Endothelial cell of umbilical vein (primary cell): ENCODE measurements at regions not wholly inside any gene's neighbourhood (a gene's known extent, or its start where the extent isn't known, plus 50 kb on each side); places are given as distances from the start of the nearest gene placed in this dataset.

ENCODE experiments used
- BruUV-seq: library from RNA; stranded (reverse); fragments of 400-500 nt; replicated peaks from 2 replicates; lab custom pipeline; 2021; lab: Mats Ljungman, UMichigan
- CTCF ChIA-PET: fragments of 300-600, 350-600 bp; sonication (Branson Sonifier 250); formaldehyde crosslinking; loops from one replicate; lab custom pipeline; 2021; ENCODE audit warnings: antibody characterized with exemption, inconsistent platforms; lab: Charles Lee
- POLR2A ChIA-PET: fragments of 300-600, 350-600 bp; sonication (Branson Sonifier 250); formaldehyde crosslinking; loops from one replicate; lab custom pipeline; 2021; ENCODE audit warnings: antibody characterized with exemption, inconsistent platforms; lab: Charles Lee
- DNase-seq: peaks from one replicate; pipeline ENCODE4 v3.0.0-alpha.2; 2011; ENCODE audit warnings: low read depth, low spot score
- FAIRE-seq: peaks from 2 replicates; lab custom pipeline; 2011; peaks lifted over from hg19 to GRCh38; lab: Jason Lieb, UNC
- H2AFZ ChIP-seq: 2 replicates; pipeline ENCODE4 v1.6.0; 2012; ENCODE audit warnings: low read depth, low read length, control low read depth, inconsistent platforms
- H3K27ac ChIP-seq: 2 replicates; pipeline ENCODE4 v1.5.1; 2011; ENCODE audit warnings: low read depth, mild to moderate bottlenecking, control low read depth, low read length, moderate library complexity; ENCODE audit not compliant: insufficient read depth
- H3K27me3 ChIP-seq, 2 experiments: 2 replicates each; pipeline versions ENCODE4 v1.6.0 to v1.6.1; 2011; ENCODE audit warnings: low read length in 2 of 2, mixed read lengths in 1 of 2; ENCODE audit not compliant: control insufficient read depth in 2 of 2, insufficient read depth in 2 of 2
- H3K36me3 ChIP-seq, 2 experiments: 2 replicates in 1 of 2; 3 replicates in 1 of 2; pipeline ENCODE4 v1.5.1; 2011; ENCODE audit warnings: low read length in 2 of 2, mild to moderate bottlenecking in 1 of 2, moderate library complexity in 1 of 2; ENCODE audit not compliant: control insufficient read depth in 2 of 2, insufficient read depth in 2 of 2; ENCODE audit errors: extremely low read depth in 1 of 2
- H3K4me1 ChIP-seq: 3 replicates; pipeline ENCODE4 v1.5.1; 2011; ENCODE audit warnings: mild to moderate bottlenecking, low read length; ENCODE audit not compliant: control insufficient read depth, insufficient read depth; ENCODE audit errors: extremely low read depth
- H3K4me2 ChIP-seq: 2 replicates; pipeline ENCODE4 v1.6.1; 2011; ENCODE audit warnings: low read length, control low read depth, mixed read lengths; ENCODE audit not compliant: insufficient read depth
- H3K4me3 ChIP-seq, 3 experiments: fragments of 200-600 bp in 1 of 3; sonication (generic), shearing (Covaris generic) in 1 of 3; replicated peaks in 1 of 3; 2 replicates each; pipeline ENCODE4 v1.5.1; 2011 to 2016; ENCODE audit warnings: control low read depth in 3 of 3, low read length in 3 of 3, mild to moderate bottlenecking in 2 of 3, inconsistent platforms in 1 of 3, low read depth in 1 of 3, moderate library complexity in 1 of 3; ENCODE audit not compliant: insufficient read depth in 1 of 3
- H3K79me2 ChIP-seq: 2 replicates; pipeline ENCODE4 v1.6.0; 2012; ENCODE audit warnings: low read length, inconsistent platforms; ENCODE audit not compliant: control insufficient read depth, insufficient read depth
- H3K9ac ChIP-seq: replicated peaks from 2 replicates; pipeline ENCODE3; 2011; ENCODE audit warnings: low read length, control low read depth; ENCODE audit not compliant: insufficient read depth; ENCODE audit errors: extremely low read depth
- H3K9me1 ChIP-seq: replicated peaks from 3 replicates; pipeline ENCODE4 v1.6.0; 2011; ENCODE audit warnings: mild to moderate bottlenecking, low read length; ENCODE audit not compliant: control insufficient read depth, insufficient read depth; ENCODE audit errors: extremely low read depth
- H3K9me3 ChIP-seq: replicated peaks from 2 replicates; pipeline ENCODE4 v1.5.1; 2012; ENCODE audit warnings: low read length, inconsistent platforms; ENCODE audit not compliant: control insufficient read depth, insufficient read depth
- H4K20me1 ChIP-seq: replicated peaks from 2 replicates; pipeline ENCODE3; 2011; ENCODE audit warnings: mild to moderate bottlenecking, low read length; ENCODE audit not compliant: control insufficient read depth, insufficient read depth; ENCODE audit errors: extremely low read depth
- CTCF ChIP-seq, 2 donors: IDR thresholded peaks; 1 replicate in 1 of 2; 2 replicates in 1 of 2; pipeline ENCODE4 v1.5.1; 2011; ENCODE audit warnings: low read length in 2 of 2, mild to moderate bottlenecking in 2 of 2, moderate library complexity in 2 of 2, control low read depth in 1 of 2, inconsistent platforms in 1 of 2, low read depth in 1 of 2; ENCODE audit not compliant: insufficient read depth in 1 of 2; ENCODE audit errors: extremely low read depth in 1 of 2
- EZH2 ChIP-seq: IDR thresholded peaks from 2 replicates; pipeline ENCODE4 v1.6.1; 2012; ENCODE audit warnings: borderline replicate concordance, low read depth, mild to moderate bottlenecking, moderate library complexity, low read length, inconsistent platforms; ENCODE audit not compliant: severe bottlenecking
- FOS ChIP-seq: IDR thresholded peaks from 2 replicates; pipeline ENCODE4 v1.6.1; 2011; ENCODE audit warnings: mild to moderate bottlenecking, low read length, moderate library complexity, borderline replicate concordance; ENCODE audit not compliant: insufficient read depth
- GATA2 ChIP-seq: IDR thresholded peaks from 2 replicates; pipeline ENCODE4 v1.7.0; 2011; ENCODE audit warnings: low read depth, mild to moderate bottlenecking, moderate library complexity, mixed read lengths, low read length; ENCODE audit not compliant: insufficient read length, insufficient read depth
- JUN ChIP-seq: IDR thresholded peaks from 2 replicates; pipeline ENCODE4 v1.6.1; 2011; ENCODE audit warnings: borderline replicate concordance, low read depth; ENCODE audit not compliant: insufficient read length, insufficient read depth
- MAX ChIP-seq: IDR thresholded peaks from 2 replicates; pipeline ENCODE4 v1.6.1; 2011; ENCODE audit not compliant: insufficient read depth, insufficient read length
- MYC ChIP-seq: IDR thresholded peaks from one replicate; pipeline ENCODE4 v1.6.1; 2011; ENCODE audit warnings: mild to moderate bottlenecking, low read depth, low read length
- POLR2A ChIP-seq: IDR thresholded peaks from 2 replicates; pipeline ENCODE4 v1.6.1; 2012; ENCODE audit warnings: low read depth, mild to moderate bottlenecking, control low read depth, low read length
- POLR2AphosphoS5 ChIP-seq: IDR thresholded peaks from 2 replicates; pipeline ENCODE4 v1.6.1; 2012; ENCODE audit warnings: low read depth, mild to moderate bottlenecking, control low read depth, low read length, moderate library complexity; ENCODE audit not compliant: insufficient read depth
- dilution Hi-C: fragments of 300-500 bp; cut with MboI; formaldehyde crosslinking; loops from one replicate; pipeline ENCODE4 v1.15.0; 2019; ENCODE audit warnings: low sequenced_read_pairs; ENCODE audit not compliant: extremely low pct_ligation_motif_present
- intact Hi-C: fragments of 100-400 bp; cut with micrococcal nuclease; formaldehyde crosslinking; loops from one replicate; pipeline ENCODE4 v1.10.0; 2022

- Histone ChIP-seq H3K9ac (no peak overlapping the region), H3K4me3 (no peak overlapping the region), H2AFZ (no peak overlapping the region), H3K4me2 (no peak overlapping the region), H3K4me1 (no peaks in the 10 kb centered on the region), H3K9me1 (no peaks in the 10 kb centered on the region), H4K20me1 (no peaks in the 10 kb centered on the region), H3K27ac (no peak overlapping the region), H3K9me3 (no peaks in the 10 kb centered on the region), H3K27me3 (no peaks in the 10 kb centered on the region), H3K79me2 (no peaks in the 10 kb centered on the region), H3K36me3 (no peaks in the 10 kb centered on the region)
- DNase-seq (no peak), FAIRE-seq (no peak)
- ChIA-PET CTCF (no interaction called here), POLR2A (no interaction called here)
- no peak for TF ChIP-seq EZH2
- no peak for TF ChIP-seq JUN
- TF ChIP-seq CTCF (IDR thresholded peaks at IDR 0.05; ENCODE audit: extremely low read depth in 1 of 2, insufficient read depth in 1 of 2, low read depth in 1 of 2, low read length in 2 of 2), result no peak
- no TSS peak for BruUV-seq
- intact Hi-C loops (no loop called here), dilution Hi-C loops (no loop called here)
Observed at GRCh38 chr7:118477036-118477435, 252.5 kb downstream of the ANKRD7 start.

GRCh38 chr7:118478236-118478635 lies 253.7 kb downstream of the ANKRD7 start:
- Histone ChIP-seq H3K27ac (no peak overlapping the region), H3K9ac (no peak overlapping the region), H3K9me1 (no peaks in the 10 kb centered on the region), H4K20me1 (no peaks in the 10 kb centered on the region), H3K4me1 (no peaks in the 10 kb centered on the region), H3K9me3 (no peaks in the 10 kb centered on the region), H3K4me3 (no peak overlapping the region), H3K36me3 (no peaks in the 10 kb centered on the region), H3K4me2 (no peak overlapping the region), H2AFZ (no peak overlapping the region), H3K27me3 (no peaks in the 10 kb centered on the region), H3K79me2 (no peaks in the 10 kb centered on the region)
- FAIRE-seq (no peak), DNase-seq (no peak)
- intact Hi-C loops, result no loop called here
- CTCF ChIA-PET, result no interaction called here
- dilution Hi-C loops, result no loop called here
- POLR2A ChIA-PET, result no interaction called here
- TF ChIP-seq MAX (no peak), POLR2AphosphoS5 (no peak), GATA2 (no peak), CTCF (IDR thresholded peaks at IDR 0.05; ENCODE audit: extremely low read depth in 1 of 2, insufficient read depth in 1 of 2, low read depth in 1 of 2, low read length in 2 of 2) (no peak), MYC (no peak), FOS (no peak), JUN (no peak), EZH2 (no peak), POLR2A (no peak)
- no TSS peak for BruUV-seq
